IPS-18c (cell line): ENCODE measurements at regions not wholly inside any gene's neighbourhood (a gene's known extent, or its start where the extent isn't known, plus 50 kb on each side); places are given as distances from the start of the nearest gene placed in this dataset.

ENCODE experiments used
- H3K4me3 ChIP-seq: 2 replicates; pipeline ENCODE4 v1.7.0; 2013; ENCODE audit warnings: low read depth, mild to moderate bottlenecking, low read length, moderate library complexity; ENCODE audit not compliant: insufficient read depth
- H3K9me3 ChIP-seq: one replicate; pipeline ENCODE4 v1.6.1; 2013; ENCODE audit warnings: mild to moderate bottlenecking, low read length, moderate library complexity; ENCODE audit not compliant: control insufficient read depth, insufficient read depth

DNA sequence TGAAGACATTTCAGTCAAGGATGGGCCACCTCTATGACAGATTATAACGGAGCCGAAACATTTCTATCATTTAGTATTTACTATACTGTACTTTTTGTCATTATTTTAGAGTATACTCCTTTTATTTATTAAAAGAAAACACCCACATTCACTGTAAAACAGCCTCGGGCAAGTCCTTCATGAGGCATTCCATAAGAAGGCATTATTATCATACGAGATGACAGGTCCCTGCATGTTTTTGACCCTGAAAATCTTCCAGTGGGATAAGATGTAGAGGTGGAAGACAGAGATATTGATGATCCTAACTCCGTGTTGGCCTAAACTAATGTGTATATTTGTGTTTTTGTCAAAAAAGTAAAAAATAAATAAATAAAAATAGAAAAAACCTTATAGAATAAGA, 245.0 kb downstream of the MTX2 start:
- Histone ChIP-seq H3K9me3 (no peaks in the 10 kb centered on the region), H3K4me3 (no peak overlapping the region)

- no peaks in the 10 kb centered on the region for H3K9me3 ChIP-seq
- no peak overlapping the region for H3K4me3 ChIP-seq
Measured at GRCh38 chr2:176514805-176515500, 245.7 kb downstream of the MTX2 start.

- Histone ChIP-seq H3K9me3 (no peaks in the 10 kb centered on the region), H3K4me3 (no peak overlapping the region)
Measured at GRCh38 chr2:176516051-176516602, 246.9 kb downstream of the MTX2 start.

DNA sequence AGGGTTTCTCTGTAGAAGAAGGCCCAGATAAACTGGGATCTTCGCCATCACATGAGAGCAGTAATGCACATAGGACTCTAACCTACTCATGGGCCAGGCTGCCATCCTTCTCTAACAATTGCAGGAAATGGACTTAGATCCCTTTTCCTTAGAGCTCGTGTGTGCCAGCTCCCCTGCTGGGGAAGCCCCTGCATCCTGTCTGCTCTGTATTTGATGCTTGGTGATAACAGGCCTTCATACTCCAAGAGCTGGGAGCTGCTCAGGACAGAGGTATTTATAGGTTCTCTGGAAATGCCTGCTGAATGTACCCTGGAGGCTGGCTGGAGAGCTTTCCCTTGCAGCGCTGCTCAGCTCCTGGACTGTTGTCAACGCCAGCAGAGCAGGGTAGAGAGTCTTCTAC, 249.6 kb downstream of the MTX2 start:
- Histone ChIP-seq H3K4me3 (no peak overlapping the region), H3K9me3 (no peaks in the 10 kb centered on the region)

DNA sequence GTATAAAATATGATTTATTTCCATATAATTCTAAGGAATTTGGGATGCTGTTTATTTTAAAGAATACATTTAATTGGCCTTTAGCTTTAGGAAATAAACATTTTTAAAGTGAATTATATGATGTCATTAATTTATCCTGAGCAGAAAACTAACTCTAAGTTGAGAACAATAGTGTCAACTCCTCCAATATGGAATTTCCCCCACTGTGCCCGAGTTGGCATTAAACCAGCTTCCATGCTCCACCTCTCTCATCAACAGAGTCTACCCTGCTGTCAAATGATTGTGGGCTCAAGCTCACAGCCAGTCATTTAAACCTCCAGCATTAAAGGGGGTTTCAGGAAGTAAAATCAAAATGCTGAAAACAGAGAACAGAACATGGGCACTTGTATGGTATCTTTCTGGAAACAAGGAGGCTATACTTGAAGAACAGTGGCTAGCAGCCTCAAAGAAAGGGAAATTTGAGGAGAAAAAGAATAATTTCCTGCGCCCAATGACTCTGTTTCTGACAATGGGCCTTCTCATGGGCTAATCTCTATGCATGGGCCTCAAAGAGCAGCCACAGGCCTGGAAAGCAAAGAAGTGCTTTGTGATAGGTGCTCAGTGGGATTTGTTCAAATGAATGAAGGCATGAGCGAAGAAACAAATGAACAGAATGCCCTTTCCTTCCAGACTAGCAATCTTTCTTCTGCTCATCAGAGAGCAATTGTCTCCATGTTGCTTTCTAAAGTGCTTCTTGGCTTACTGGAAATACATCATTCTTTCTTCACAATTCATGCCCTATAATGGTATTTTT, 252.8 kb downstream of the MTX2 start:
- H3K9me3 ChIP-seq, result no peaks in the 10 kb centered on the region
- no peak overlapping the region for H3K4me3 ChIP-seq

GRCh38 chr2:176525086-176525485, 255.8 kb downstream of the MTX2 start:
- Histone ChIP-seq H3K9me3 (no peaks in the 10 kb centered on the region), H3K4me3 (no peak overlapping the region)

DNA sequence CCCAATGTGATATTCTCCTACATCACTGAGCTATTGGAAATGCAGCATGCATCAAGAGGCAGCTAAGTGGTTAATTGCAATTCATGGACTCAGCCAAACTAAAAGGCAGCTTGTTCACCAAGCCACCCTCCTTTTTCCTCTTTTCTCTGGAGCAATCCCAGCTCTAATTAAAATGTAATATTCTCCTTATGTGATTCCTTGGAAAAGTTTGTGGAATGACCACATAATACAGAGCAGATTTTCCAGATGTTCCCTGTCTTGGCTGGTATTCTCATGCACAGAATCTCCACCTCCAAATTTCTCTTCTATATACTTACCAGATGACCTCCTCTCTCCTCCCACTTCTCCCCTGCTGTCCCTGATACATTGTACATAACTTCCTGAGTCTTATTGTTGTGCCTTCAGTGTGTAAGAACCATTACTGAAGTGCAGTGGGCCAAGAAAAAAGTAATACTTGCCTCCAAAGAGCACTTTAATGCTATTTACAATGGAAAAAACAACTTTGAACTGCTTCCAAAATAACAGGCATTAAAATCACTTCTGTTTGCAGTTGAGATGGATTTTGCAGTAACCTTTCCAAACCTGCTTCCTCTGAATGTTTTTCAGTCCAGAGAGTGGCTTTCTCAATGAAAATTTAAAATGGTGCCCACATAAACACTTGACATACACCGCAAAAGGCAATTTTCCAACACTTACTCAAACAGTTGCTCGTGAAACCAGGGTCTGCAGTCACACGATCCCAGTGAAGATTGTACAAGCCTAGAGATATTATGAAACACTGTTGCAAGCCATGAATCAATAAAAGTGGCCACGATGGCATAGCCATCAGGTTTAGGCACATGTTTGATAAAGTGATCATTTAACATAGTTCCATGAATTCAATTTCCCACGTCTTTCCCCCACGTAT, 258.0 kb downstream of the MTX2 start:
- Histone ChIP-seq H3K9me3 (no peaks in the 10 kb centered on the region), H3K4me3 (no peak overlapping the region)

DNA sequence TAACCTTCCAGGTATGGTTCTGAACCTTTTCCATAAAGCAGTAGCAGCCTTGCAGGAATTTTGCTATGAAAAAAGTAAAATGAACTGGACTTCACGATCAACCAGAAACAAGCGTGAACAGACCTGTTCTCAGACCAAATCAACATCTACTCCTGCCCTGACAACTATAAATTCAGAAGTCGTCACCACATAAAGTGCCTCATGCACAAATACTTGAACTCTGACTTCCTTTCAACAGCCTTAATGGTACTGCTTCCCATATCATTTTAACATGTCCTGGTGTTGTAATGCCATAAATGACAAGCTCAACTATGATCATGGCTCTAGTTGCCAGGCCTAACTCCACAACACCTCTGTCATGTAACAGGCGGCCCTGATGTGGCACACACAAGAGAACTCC, 262.4 kb downstream of the MTX2 start:
- Histone ChIP-seq H3K9me3 (no peaks in the 10 kb centered on the region), H3K4me3 (no peak overlapping the region)

- Histone ChIP-seq H3K4me3 (no peak overlapping the region), H3K9me3 (no peaks in the 10 kb centered on the region)
Measured at GRCh38 chr2:176533505-176534193, 264.4 kb downstream of the MTX2 start.

DNA sequence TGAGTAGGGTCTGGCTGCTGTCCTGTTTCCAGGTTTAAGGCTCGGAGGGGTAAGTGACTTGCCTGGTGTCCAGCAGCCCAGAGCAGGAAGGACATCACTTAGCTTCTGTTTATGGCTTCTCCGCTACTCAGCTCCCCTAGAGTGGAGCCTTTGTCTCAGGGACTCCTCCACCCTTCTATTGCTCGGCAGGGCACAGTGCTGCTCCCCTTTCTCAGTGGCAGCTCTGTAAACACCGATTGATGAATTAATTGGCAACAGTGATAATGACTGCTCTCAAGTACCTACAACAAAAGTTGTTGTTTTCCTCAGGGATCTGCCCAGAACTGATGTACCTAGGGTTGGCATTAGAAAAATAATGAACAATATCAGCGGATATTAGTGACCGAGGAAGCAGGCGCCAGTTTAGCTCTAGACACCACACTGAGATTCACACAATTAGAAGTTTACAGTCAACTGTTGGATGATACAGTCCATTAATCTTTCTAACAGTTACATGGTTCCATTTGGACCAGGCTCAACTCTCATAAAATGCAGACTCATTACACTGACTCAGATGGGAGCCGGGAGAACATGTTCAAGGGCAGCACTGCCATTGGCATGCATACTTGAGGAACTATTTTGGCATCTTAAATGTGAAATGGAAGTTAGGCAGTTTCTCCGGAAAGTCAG, 265.7 kb downstream of the MTX2 start:
- Histone ChIP-seq H3K9me3 (no peaks in the 10 kb centered on the region), H3K4me3 (no peak overlapping the region)

GRCh38 chr2:176535467-176536113, 266.3 kb downstream of the MTX2 start:
- no peak overlapping the region for H3K4me3 ChIP-seq
- no peaks in the 10 kb centered on the region for H3K9me3 ChIP-seq

GRCh38 chr2:176536439-176537133, 267.3 kb downstream of the MTX2 start:
- no peak overlapping the region for H3K4me3 ChIP-seq
- no peaks in the 10 kb centered on the region for H3K9me3 ChIP-seq

DNA sequence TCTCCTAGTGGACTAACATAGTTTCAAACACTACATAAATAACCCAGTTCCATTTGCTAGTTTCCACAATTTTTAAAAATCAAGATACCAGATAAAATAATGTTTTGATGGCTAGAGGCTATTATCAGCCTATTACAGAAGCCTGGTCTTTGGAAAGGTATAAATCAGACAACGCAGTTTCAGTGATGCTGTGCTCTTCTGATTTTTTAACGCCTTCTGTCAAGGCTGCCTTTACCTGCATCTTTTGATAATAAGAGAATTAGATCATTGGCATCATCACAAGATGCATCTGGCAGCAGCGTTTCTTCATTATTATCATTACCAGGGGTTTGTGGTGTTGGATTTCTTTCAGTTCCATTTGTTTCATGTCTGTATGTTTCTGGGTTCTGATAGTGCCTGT, 268.7 kb downstream of the MTX2 start:
- Histone ChIP-seq H3K4me3 (no peak overlapping the region), H3K9me3 (no peaks in the 10 kb centered on the region)

DNA sequence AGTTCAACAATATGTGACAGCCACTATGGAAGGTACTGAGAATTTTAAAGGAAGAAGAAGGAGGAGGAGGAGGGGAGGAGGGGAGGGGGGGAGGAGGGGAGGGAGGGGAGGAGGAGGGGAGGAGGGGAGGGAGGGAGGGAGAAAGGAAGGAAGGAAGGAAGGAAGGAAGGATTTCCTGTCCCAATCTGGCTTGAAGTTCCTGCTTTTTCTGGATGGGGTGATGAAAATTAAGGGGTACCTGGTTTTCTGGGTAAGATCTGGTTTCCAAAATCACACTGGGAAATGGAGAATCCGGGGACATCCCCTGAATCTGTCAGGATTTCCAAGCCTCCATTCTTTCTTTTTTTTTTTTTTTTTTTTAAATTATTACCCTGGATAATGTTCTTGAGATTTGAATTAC, 271.8 kb downstream of the MTX2 start:
- no peaks in the 10 kb centered on the region for H3K9me3 ChIP-seq
- no peak overlapping the region for H3K4me3 ChIP-seq

- no peaks in the 10 kb centered on the region for H3K9me3 ChIP-seq
- no peak overlapping the region for H3K4me3 ChIP-seq
Measured at GRCh38 chr2:176542476-176542875, 273.2 kb downstream of the MTX2 start.

DNA sequence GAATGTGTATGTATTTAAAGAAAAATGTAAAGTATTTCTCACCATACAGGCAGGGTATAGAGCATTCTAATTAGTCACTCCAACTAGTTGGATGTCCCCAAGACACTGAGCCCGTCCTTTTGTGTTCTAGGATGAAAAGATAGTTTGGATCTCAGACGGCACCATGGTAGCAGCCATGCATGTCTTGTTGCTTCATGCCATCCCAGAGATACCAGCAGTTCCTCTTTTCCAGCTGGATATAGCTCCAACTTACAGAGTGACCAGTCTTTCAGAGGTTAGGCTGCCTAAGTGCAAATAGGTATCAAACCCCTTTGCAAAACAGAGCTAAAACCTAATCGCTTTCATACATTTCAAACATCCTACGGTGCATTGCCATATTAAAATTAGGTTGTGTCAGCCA, 275.3 kb downstream of the MTX2 start:
- no peak overlapping the region for H3K4me3 ChIP-seq

More for the DNA sequence above, 275.3 kb downstream of the MTX2 start:
- H3K9me3 ChIP-seq, result no peaks in the 10 kb centered on the region
